IPS-18a (cell line): ENCODE measurements at regions not wholly inside any gene's neighbourhood (a gene's known extent, or its start where the extent isn't known, plus 50 kb on each side); places are given as distances from the start of the nearest gene placed in this dataset.
"Not testable (repeated sequence)": the region's sequence is repeated elsewhere in the genome, so short reads cannot be mapped to it uniquely, and the experiment has no call there.

Source experiments
- H3K27ac ChIP-seq: one replicate; pipeline ENCODE4 v1.5.1; 2013; ENCODE audit warnings: low read length
- H3K27me3 ChIP-seq: one replicate; pipeline ENCODE4 v1.6.1; 2013; ENCODE audit warnings: mild to moderate bottlenecking, low read length; ENCODE audit not compliant: control insufficient read depth, insufficient read depth
- H3K36me3 ChIP-seq: one replicate; pipeline ENCODE4 v1.6.1; 2013; ENCODE audit warnings: low read depth, low read length; ENCODE audit not compliant: control insufficient read depth
- H3K4me1 ChIP-seq: one replicate; pipeline ENCODE4 v1.6.1; 2013; ENCODE audit warnings: low read depth, low read length; ENCODE audit not compliant: control insufficient read depth
- H3K4me3 ChIP-seq: one replicate; pipeline ENCODE4 v1.5.1; 2013; ENCODE audit warnings: low read length
- H3K9ac ChIP-seq: one replicate; pipeline ENCODE4 v1.6.1; 2013; ENCODE audit warnings: mild to moderate bottlenecking, low read length, moderate library complexity
- H3K9me3 ChIP-seq: one replicate; pipeline ENCODE4 v1.6.1; 2013; ENCODE audit warnings: low read depth, low read length; ENCODE audit not compliant: control insufficient read depth

DNA sequence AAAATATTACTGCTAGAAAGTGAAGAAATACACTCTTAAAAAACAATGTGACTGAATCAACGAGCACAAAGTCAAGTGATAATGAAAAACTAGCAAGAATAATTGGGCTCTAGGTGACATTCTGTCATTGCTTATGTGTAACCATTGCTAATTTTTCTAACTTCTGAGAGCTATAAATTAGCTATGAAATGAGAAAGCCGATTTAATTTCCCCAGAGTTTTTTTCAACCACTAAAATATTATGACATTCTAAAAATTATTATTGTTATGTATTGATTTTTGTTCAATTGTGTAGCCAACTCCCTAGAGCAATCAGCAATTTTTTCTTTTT lies 458.6 kb upstream of the ATXN8OS start:
- Histone ChIP-seq H3K27me3 (no peaks in the 10 kb centered on the region), H3K4me3 (no peak overlapping the region), H3K9ac (no peak overlapping the region), H3K4me1 (no peaks in the 10 kb centered on the region), H3K9me3 (peaks cover 9% of the 10 kb centered on the region), H3K36me3 (no peaks in the 10 kb centered on the region), H3K27ac (no peak overlapping the region)

DNA sequence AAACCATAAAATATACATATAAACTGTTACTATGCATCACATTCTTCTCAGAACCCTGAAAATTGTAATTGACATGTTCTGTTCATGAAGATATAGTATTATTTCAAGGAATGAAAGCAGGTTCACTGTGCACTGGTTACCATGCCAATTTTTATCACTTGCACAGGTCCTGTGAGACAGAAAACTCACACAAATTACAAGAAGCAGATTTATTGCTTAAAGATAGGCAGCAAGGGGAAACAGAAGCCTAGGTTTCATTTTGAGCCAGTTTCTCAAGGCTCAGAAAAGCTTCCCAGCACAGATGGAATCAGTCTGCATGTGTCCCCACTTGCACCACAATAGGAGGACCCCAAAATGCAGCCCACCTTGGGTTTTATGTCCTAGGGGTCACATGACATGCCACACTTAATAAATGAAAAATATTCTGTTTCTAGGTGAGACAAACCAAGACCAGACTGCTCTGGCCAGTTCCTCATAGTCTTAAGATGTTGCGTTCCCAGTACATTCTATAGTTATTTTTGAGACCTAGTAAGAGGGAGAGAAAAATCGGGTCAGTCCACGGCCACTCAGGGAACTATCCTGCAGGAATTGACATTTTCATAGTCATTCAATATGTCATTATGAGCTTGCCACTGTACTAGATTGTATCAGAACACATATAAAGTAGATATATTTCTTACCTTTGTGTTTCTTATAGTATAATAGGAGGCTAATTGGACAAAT lies 459.1 kb upstream of the ATXN8OS start:
- Histone ChIP-seq H3K36me3 (no peaks in the 10 kb centered on the region), H3K4me1 (no peaks in the 10 kb centered on the region), H3K27ac (no peak overlapping the region), H3K27me3 (no peaks in the 10 kb centered on the region), H3K4me3 (no peak overlapping the region), H3K9me3 (peaks cover 9% of the 10 kb centered on the region), H3K9ac (no peak overlapping the region)

DNA sequence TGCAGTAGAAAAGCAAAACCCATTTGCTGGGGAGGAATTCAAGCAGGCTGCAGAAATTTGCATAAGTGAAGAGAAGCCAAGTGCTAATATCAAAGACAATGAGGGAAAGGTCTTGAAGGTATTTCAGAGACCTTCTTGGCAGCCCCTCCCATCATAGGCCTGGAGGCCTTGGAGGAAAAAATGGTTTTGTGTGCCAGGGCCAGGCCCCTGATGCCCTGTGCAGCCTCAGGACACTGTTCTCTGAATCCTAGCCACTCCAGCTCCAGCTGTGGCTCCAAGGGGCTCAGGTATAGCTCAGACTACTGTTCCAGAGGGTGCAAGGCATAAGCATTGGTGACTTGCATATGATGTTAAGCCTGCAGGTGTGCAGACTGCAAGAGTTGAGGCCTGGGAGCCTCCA lies 463.2 kb upstream of the ATXN8OS start:
- H3K27ac ChIP-seq = no peak overlapping the region
- H3K9me3 ChIP-seq = peaks cover 9% of the 10 kb centered on the region
- no peak overlapping the region for H3K9ac ChIP-seq
- no peak overlapping the region for H3K4me3 ChIP-seq
- no peaks in the 10 kb centered on the region for H3K27me3 ChIP-seq
- H3K4me1 ChIP-seq = no peaks in the 10 kb centered on the region
- no peaks in the 10 kb centered on the region for H3K36me3 ChIP-seq

DNA sequence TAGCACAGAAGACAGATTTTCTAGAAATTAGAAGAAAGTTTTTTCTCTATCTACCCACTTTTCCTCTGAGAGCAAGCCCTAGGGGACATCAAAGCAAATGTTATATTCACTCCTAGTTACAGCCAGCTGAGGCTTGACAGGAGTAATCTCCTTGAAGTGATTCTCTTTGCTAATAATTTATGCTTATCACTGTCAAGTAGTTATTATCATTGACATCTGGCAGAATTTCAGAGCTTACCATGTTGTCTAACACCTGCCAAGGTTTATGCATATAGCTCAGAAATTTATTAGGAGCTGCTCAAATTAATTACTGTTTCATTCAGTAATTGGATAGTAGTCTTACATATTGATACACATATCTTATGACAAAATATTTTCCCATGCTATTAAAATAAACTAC lies 465.9 kb upstream of the ATXN8OS start:
- Histone ChIP-seq H3K9ac (no peak overlapping the region), H3K36me3 (no peaks in the 10 kb centered on the region), H3K4me1 (no peaks in the 10 kb centered on the region), H3K4me3 (no peak overlapping the region), H3K9me3 (peaks cover 9% of the 10 kb centered on the region), H3K27me3 (no peaks in the 10 kb centered on the region), H3K27ac (no peak overlapping the region)

DNA sequence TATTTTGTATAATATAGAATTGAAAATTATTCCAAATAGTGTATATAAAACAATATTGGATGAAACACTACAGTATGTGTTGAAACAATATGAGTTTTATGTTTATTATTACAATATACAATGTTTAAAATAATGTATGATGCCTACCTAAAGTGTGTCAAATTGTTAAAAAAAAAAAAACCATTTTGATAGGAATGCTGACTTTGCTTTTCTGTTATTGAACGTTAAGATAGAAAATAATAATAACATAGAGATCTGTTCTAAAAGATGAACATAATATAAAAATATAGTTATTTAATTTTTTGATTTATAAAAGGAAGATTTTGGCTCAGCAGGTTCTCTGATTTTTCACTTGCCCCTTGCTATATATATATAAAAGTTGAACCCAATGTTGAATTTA lies 474.6 kb upstream of the ATXN8OS start:
- H3K27ac ChIP-seq = no peak overlapping the region
- no peaks in the 10 kb centered on the region for H3K36me3 ChIP-seq
- no peak overlapping the region for H3K9ac ChIP-seq
- no peaks in the 10 kb centered on the region for H3K4me1 ChIP-seq
- H3K27me3 ChIP-seq = no peaks in the 10 kb centered on the region
- no peaks in the 10 kb centered on the region for H3K9me3 ChIP-seq
- no peak overlapping the region for H3K4me3 ChIP-seq

DNA sequence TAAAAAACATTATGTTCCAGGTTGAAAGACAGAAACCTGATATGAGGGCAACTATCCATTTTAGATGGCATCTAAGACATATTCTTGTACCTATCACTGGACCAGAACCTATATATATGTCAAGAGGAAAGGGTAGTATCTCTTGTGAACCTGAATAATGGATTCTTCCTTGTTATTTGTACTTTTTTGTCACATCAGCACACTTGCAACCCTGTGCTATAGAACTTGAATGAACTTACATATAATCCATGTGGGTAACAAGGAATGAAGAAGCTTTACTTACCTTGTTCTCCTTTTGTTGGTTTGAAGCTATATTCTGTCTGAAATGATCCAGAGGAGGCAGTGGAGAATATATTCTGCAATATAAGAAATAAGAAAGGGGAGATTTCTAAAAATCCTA lies 483.7 kb upstream of the ATXN8OS start:
- Histone ChIP-seq H3K9ac (no peak overlapping the region), H3K27ac (no peak overlapping the region), H3K4me1 (peaks cover 3% of the 10 kb centered on the region), H3K27me3 (no peaks in the 10 kb centered on the region), H3K4me3 (no peak overlapping the region), H3K9me3 (peaks cover 16% of the 10 kb centered on the region), H3K36me3 (no peaks in the 10 kb centered on the region)

DNA sequence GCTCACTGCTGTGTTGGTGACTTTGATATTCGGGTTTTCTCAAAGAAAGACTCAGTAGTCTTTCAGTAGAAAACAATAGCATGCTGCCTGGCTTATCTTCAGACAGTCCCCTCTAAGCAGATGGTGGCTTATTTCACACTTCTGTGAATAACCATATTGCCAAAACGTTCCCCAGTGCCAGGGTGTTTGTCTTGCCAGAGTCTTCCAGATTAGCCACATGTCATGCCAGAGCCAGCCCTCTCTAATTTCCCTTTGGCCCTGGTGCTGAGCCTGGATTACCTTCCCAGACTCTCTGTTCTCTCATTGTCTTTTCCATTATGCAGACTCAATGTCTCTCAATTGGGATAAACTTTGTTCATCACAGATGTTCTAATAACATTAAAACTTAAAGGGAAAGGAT lies 488.0 kb upstream of the ATXN8OS start:
- Histone ChIP-seq H3K4me3 (no peak overlapping the region), H3K36me3 (no peaks in the 10 kb centered on the region)

DNA sequence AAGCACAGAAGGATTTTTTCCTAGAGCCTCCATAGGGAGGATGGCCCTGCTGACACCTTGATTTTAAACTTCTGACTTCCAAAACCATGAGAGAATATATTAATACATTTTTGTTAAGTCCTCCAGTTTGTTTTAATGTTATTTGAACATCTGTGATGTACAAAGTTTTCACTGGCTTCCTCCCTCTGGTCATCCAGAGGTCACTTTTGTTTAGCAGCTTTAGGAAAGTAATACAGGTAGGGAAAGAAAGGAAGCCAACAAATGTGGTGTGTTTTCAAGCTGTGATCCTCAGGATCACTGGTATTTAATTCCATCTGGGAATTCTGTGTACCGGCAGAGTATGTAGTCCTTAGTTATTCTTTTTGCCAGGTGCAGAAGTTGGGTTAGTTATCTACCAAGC lies 488.8 kb upstream of the ATXN8OS start:
- Histone ChIP-seq H3K27ac (no peak overlapping the region), H3K4me3 (no peak overlapping the region), H3K36me3 (no peaks in the 10 kb centered on the region), H3K27me3 (no peaks in the 10 kb centered on the region), H3K4me1 (peaks cover 3% of the 10 kb centered on the region), H3K9ac (no peak overlapping the region), H3K9me3 (peaks cover 13% of the 10 kb centered on the region)

More for the DNA sequence above, 488.0 kb upstream of the ATXN8OS start:
- peaks cover 16% of the 10 kb centered on the region for H3K9me3 ChIP-seq
- H3K4me1 ChIP-seq = peaks cover 3% of the 10 kb centered on the region
- no peak overlapping the region for H3K27ac ChIP-seq
- no peak overlapping the region for H3K9ac ChIP-seq
- H3K27me3 ChIP-seq = no peaks in the 10 kb centered on the region

DNA sequence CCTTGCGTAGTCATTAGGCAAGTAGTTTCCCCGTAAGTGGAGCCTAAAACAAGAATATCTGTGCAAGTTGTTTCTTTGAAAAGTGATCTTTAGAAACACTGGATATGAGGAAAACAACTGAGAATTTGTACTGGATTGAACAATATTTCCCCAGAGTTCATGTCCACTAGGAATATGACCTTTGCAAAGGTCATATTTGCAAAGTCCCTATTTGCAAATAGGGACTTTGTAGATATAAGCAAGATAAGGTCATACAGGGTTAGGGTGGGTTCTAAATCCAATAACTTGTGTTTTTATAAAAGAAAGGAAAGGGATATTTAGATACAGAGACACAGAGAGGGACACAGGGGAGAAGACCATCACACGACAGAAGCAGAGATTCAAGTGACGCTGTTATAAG lies 489.2 kb upstream of the ATXN8OS start:
- Histone ChIP-seq H3K9ac (no peak overlapping the region), H3K4me1 (peaks cover 3% of the 10 kb centered on the region), H3K4me3 (no peak overlapping the region), H3K36me3 (no peaks in the 10 kb centered on the region), H3K9me3 (peaks cover 11% of the 10 kb centered on the region), H3K27ac (no peak overlapping the region), H3K27me3 (no peaks in the 10 kb centered on the region)

DNA sequence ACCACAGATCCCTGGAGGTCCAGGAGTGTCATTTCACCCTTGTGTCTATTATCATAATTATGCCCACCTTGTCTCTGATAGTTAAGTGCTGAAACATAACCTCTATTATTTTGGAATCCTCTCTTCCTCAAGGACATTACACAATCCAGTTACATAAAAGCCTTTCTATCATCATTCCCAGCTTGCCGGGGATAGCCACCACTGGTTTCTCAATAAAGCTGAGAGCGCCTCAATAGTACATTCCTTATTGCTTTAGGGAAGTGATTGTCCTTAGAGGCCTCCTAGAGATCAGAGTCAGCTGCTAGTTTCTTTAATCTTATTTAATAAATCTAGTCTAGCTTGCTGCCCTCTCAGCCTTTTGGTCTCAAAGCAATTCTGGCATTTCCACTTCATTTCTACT lies 490.0 kb upstream of the ATXN8OS start:
- Histone ChIP-seq H3K9ac (no peak overlapping the region), H3K4me1 (peaks cover 3% of the 10 kb centered on the region), H3K36me3 (no peaks in the 10 kb centered on the region), H3K4me3 (no peak overlapping the region), H3K27ac (no peak overlapping the region), H3K27me3 (no peaks in the 10 kb centered on the region), H3K9me3 (peaks cover 4% of the 10 kb centered on the region)

DNA sequence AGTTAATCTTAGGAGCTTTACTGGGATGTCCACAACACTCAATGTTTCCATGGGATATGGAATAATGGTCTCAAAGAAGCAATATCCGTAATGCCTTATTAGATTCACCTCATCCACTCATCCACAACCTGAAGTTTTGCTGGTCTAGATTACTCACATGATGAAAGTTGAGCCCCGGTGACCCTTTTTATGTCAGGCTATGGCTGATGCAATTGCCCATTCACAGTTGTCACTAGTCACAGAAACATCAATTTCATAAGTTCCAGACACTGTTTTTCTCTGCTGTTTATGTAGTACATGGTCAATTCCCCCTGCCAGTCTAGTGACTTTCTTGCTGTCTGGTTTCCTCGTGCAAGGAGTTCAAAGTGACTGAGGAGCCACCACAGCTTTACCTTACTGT lies 491.2 kb upstream of the ATXN8OS start:
- Histone ChIP-seq H3K4me3 (no peak overlapping the region), H3K27ac (no peak overlapping the region), H3K4me1 (peaks cover 3% of the 10 kb centered on the region), H3K36me3 (no peaks in the 10 kb centered on the region), H3K9ac (no peak overlapping the region), H3K9me3 (no peaks in the 10 kb centered on the region), H3K27me3 (no peaks in the 10 kb centered on the region)

DNA sequence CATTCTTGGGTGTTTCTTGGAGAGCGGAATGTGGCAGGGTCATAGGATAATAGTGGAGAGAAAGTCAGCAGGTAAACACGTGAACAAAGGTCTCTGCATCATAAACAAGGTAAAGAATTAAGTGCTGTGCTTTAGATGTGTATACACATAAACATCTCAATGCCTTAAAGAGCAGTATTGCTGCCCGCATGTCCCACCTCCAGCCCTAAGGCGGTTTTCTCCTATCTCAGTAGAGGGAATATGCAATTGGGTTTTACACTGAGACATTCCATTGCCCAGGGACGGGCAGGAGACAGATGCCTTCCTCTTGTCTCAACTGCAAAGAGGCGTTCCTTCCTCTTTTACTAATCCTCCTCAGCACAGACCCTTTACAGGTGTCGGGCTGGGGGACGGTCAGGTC lies 492.6 kb upstream of the ATXN8OS start:
- not testable (repeated sequence) for H3K9ac ChIP-seq, H3K27me3 ChIP-seq, H3K27ac ChIP-seq, H3K4me1 ChIP-seq, H3K9me3 ChIP-seq, H3K4me3 ChIP-seq, H3K36me3 ChIP-seq
